HG03439 (cell line): ENCODE measurements at regions not wholly inside any gene's neighbourhood (a gene's known extent, or its start where the extent isn't known, plus 50 kb on each side); places are given as distances from the start of the nearest gene placed in this dataset.

Source experiments
- ATAC-seq: cut with Tn5 transposase; IDR thresholded peaks from one replicate; pipeline ENCODE4 v1.9.1; 2021; ENCODE audit warnings: mild to moderate bottlenecking, moderate library complexity; ENCODE audit not compliant: unreplicated experiment

GRCh38 chr17:413706-414380 is 61.2 kb upstream of the RPH3AL start:
- no peak for ATAC-seq

- ATAC-seq = no peak
These were observed 60.4 kb upstream of the RPH3AL start for GRCh38 chr17:413016-413350.

GRCh38 chr17:412211-413015 is 59.8 kb upstream of the RPH3AL start:
- ATAC-seq = no peak

- ATAC-seq = no peak
These were observed 59.0 kb upstream of the RPH3AL start for GRCh38 chr17:411421-412120.

- peak; percentile 2 for ATAC-seq
These were observed 58.2 kb upstream of the RPH3AL start for GRCh38 chr17:410543-411401.

- ATAC-seq = peak; percentile 89
These were observed 57.4 kb upstream of the RPH3AL start for GRCh38 chr17:409848-410542.

- no peak for ATAC-seq
These were observed 56.8 kb upstream of the RPH3AL start for GRCh38 chr17:409308-409847.

- no peak for ATAC-seq
These were observed 52.1 kb upstream of the RPH3AL start for GRCh38 chr17:404703-405102.
